H4 (cell line): ENCODE measurements at regions not wholly inside any gene's neighbourhood (a gene's known extent, or its start where the extent isn't known, plus 50 kb on each side); places are given as distances from the start of the nearest gene placed in this dataset.
"Not testable (repeated sequence)": the region's sequence is repeated elsewhere in the genome, so short reads cannot be mapped to it uniquely, and the experiment has no call there.

ENCODE experiments used
- DNase-seq: peaks from one replicate; pipeline ENCODE4 v3.0.0-alpha.2; 2015; ENCODE audit warnings: low spot score

GRCh38 chr2:16069663-16069932 lies 129.2 kb downstream of the MYCN start:
- no peak for DNase-seq

GRCh38 chr2:16068552-16068940 lies 128.2 kb downstream of the MYCN start:
- no peak for DNase-seq

GRCh38 chr2:16067866-16068551 lies 127.7 kb downstream of the MYCN start:
- DNase-seq: no peak

GRCh38 chr2:16067444-16067843 lies 127.1 kb downstream of the MYCN start:
- DNase-seq: no peak

GRCh38 chr2:16067037-16067406 lies 126.7 kb downstream of the MYCN start:
- DNase-seq: no peak

GRCh38 chr2:16066261-16067036 lies 126.1 kb downstream of the MYCN start:
- no peak for DNase-seq

- DNase-seq: not testable (repeated sequence)
Observed at GRCh38 chr2:16065272-16066069, 125.1 kb downstream of the MYCN start.

GRCh38 chr2:16064745-16065144 lies 124.4 kb downstream of the MYCN start:
- no peak for DNase-seq

GRCh38 chr2:16063955-16064633 lies 123.7 kb downstream of the MYCN start:
- DNase-seq: no peak

- no peak for DNase-seq
Observed at GRCh38 chr2:16063251-16063850, 123.0 kb downstream of the MYCN start.

GRCh38 chr2:16062471-16063250 lies 122.3 kb downstream of the MYCN start:
- no peak for DNase-seq

- no peak for DNase-seq
Observed at GRCh38 chr2:16061441-16062217, 121.3 kb downstream of the MYCN start.

- no peak for DNase-seq
Observed at GRCh38 chr2:16060936-16061338, 120.6 kb downstream of the MYCN start.

- no peak for DNase-seq
Observed at GRCh38 chr2:16060125-16060935, 120.0 kb downstream of the MYCN start.

GRCh38 chr2:16059393-16060016 lies 119.2 kb downstream of the MYCN start:
- no peak for DNase-seq

- no peak for DNase-seq
Observed at GRCh38 chr2:16058747-16059358, 118.5 kb downstream of the MYCN start.

GRCh38 chr2:16058256-16058655 lies 117.9 kb downstream of the MYCN start:
- DNase-seq: no peak

GRCh38 chr2:16057661-16058060 lies 117.3 kb downstream of the MYCN start:
- no peak for DNase-seq
